GM13977 (cell line): ENCODE measurements at regions not wholly inside any gene's neighbourhood (a gene's known extent, or its start where the extent isn't known, plus 50 kb on each side); places are given as distances from the start of the nearest gene placed in this dataset.

ENCODE experiments used
- DNase-seq: peaks from one replicate; pipeline ENCODE4 v3.0.0; 2012; ENCODE audit warnings: low spot score
- in situ Hi-C: fragments of 300-500 bp; cut with MboI; formaldehyde crosslinking; loops from one replicate; pipeline ENCODE4 v1.12.0; 2022; ENCODE audit warnings: low sequenced_read_pairs, low pct_unique_long_range_greater_than_20kb, mixed read lengths, inconsistent platforms; ENCODE audit not compliant: unreplicated experiment
- TF ChIP-seq, protein P1 (sequence below): IDR thresholded peaks from 2 replicates; pipeline ENCODE4 v1.5.1; 2012; ENCODE audit warnings: mild to moderate bottlenecking, control low read depth; ENCODE audit not compliant: insufficient read depth; ENCODE audit errors: extremely low read depth, missing control alignments

DNA sequence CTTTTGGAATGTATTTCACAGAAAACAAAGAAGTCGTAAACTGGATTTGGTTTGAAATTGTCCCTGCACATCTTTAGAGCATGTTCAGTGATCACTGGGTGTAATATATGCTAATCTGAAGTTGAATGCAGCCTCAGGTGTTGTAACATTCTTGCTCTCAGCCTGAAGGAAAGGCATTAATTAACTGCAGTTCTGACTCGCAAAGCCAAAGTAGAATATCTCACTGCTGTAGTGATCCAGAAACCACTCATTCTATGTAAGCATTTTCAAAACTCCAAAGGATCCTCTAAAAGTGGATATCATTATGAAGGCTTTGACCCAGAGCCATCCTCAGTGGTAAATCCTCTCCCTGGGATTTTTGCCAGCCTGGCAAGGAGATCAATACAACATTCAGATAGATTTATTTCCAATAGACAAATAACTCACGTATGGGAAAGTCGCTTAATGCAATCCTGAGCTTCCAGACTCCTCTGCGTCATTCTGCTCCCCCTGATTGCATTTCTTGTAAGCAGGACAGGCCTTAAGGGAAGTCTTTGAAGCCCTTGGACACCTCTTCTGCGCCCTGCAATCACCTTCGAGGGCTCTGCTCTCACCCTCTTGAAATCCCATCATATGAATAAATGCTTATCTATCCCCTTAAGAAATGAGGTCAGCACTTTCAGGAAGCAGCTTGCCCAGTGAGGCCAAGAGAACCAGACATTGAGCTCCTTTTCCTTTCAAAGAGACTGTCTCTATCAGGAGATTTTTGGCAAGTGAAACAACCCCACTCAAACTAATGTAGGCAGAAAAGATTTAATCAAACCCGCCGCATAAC lies 301.7 kb upstream of the NBEA start:
- no peak for DNase-seq
- TF ChIP-seq, protein P1, sequence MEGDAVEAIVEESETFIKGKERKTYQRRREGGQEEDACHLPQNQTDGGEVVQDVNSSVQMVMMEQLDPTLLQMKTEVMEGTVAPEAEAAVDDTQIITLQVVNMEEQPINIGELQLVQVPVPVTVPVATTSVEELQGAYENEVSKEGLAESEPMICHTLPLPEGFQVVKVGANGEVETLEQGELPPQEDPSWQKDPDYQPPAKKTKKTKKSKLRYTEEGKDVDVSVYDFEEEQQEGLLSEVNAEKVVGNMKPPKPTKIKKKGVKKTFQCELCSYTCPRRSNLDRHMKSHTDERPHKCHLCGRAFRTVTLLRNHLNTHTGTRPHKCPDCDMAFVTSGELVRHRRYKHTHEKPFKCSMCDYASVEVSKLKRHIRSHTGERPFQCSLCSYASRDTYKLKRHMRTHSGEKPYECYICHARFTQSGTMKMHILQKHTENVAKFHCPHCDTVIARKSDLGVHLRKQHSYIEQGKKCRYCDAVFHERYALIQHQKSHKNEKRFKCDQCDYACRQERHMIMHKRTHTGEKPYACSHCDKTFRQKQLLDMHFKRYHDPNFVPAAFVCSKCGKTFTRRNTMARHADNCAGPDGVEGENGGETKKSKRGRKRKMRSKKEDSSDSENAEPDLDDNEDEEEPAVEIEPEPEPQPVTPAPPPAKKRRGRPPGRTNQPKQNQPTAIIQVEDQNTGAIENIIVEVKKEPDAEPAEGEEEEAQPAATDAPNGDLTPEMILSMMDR, result no peak
- in situ Hi-C loops, result no loop called here

DNA sequence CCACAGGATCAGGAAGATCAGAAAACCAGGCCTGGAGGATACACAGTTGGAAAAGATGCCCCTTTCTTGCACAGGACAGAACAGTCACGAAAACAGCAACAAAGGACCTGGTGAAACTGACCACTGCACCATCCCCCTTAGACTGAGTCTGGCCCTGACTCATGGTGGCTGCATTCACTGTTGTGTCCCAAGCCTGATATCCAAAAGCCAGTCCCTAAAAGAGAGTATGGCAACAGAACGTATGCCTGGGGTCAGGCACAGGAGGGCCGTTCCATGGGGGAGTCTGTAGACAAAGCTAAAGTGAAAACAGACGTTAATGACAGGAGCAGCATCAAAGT lies 301.1 kb upstream of the NBEA start:
- in situ Hi-C loops, result no loop called here
- TF ChIP-seq, protein P1, result no peak
- DNase-seq, result no peak

DNA sequence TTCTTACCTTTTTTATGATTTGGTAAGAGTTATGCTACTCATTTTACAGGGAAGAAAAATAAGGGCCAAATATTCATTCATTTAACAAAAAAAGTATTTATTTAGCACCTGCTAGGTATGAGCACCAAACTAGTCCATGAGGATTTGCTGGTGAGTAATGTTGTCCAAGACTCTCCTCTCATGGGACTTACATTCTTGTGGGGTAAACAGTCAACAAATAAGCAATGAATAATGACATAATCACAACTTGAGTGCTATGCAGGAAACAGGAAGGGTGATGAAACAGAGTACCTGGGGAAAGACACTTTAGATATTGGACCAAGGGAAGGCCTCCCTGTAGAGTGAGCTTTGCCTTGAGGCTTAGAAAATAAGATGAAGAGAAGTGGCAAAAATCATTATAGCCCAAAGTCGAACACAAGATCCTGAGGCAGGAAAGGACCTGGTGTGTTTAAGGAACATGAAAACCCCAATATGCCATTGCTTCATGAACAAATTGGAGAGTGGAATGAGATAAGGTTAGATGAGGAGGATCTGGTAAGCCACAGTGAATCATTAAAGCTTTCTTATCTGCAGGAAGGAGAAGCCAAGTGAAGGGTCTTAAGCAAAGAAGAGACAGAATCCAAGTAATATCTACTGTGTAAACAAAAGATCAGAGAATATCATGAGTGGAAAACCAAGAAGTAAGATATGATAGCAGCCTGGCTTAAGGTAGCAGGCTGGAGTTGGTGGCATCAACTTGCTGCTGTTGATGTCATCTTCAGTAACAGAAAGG lies 294.5 kb upstream of the NBEA start:
- in situ Hi-C loops, result no loop called here
- DNase-seq, result no peak
- TF ChIP-seq, protein P1, result no peak

DNA sequence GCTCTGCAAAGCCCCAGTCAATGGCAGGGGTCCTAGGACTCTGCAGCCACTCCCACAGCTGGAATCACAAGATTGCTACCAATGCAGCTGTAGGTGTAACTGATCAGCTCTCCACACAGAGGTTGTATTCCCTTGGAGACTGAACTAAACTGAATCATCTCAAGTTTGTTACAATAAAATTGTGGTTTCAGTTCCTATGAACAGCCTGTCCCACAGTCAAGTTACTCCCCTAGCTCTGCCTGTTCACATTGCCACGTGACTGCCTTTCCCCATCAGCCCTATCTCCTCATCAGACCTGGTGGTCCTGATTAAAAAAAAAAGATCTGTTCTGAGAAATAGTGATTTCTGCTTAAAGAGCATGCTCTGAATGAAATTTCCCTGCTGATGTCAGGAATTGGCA lies 287.9 kb upstream of the NBEA start:
- TF ChIP-seq, protein P1, result no peak
- in situ Hi-C loops, result no loop called here
- no peak for DNase-seq

DNA sequence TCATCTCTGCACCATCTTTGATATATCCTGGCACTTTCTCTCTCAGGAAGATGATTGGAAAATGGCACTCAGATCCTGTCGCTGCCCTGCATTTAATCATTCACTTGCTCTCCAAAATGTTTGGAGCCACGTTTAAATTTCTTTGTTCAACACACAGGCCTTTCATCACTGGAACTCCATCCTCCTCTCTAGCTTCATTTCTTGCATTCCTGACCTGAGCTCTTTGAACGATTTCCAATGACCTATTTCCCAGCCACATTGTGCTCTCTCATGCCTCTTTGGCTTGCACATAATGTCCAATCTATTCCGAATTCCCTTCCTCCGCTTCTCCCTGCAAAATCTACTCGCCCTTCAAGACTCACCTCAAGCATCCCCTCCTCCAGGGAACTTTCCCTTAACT lies 287.4 kb upstream of the NBEA start:
- in situ Hi-C loops, result no loop called here
- TF ChIP-seq, protein P1, result no peak
- DNase-seq, result no peak

DNA sequence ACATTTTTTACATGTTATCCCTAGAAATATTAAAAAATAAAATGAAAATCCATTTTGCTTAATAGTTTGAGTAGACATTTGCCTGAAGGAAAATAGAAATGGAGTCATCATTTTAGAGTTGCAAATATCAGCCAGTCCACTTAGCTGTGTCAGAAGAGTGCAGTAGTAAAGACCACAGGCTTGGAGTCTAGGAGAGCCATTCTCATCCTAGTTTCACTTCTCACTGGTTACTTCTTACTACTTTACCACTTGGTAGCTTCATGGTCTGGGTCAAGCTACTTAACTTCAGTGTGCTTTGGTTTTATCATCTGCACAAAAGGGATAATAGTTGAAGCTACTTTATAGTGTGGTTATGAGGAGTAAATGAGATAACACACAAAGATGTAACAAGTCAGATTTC lies 286.5 kb upstream of the NBEA start:
- no peak for DNase-seq
- in situ Hi-C loops, result no loop called here
- TF ChIP-seq, protein P1, result no peak
